ENCODE measurements at regions not wholly inside any gene's neighbourhood (a gene's known extent, or its start where the extent isn't known, plus 50 kb on each side); places are given as distances from the start of the nearest gene placed in this dataset.

- no peaks in the 10 kb centered on the region for H3K27me3 ChIP-seq (ENCODE audit: insufficient read depth, insufficient read length)
- H3K9me3 ChIP-seq (ENCODE audit: insufficient read depth, low read length), result 0 out of 2 replicates have a peak, but pooled peaks cover under 1% of the 10 kb centered on the region
- no peak for DNase-seq (ENCODE audit: low read depth, low spot score)
- no peaks in the 10 kb centered on the region for H3K36me3 ChIP-seq (ENCODE audit: insufficient read depth, insufficient read length, low read length)
- H3K4me1 ChIP-seq (ENCODE audit: insufficient read depth, insufficient read length), result no peaks in the 10 kb centered on the region
- no peak overlapping the region for H3K4me3 ChIP-seq (ENCODE audit: insufficient read length, low read depth)
- H3K9ac ChIP-seq (ENCODE audit: insufficient read length, low read depth), result no peak overlapping the region
- TF ChIP-seq SUZ12 (IDR thresholded peaks at IDR 0.05; ENCODE audit: extremely low read depth, insufficient read depth, insufficient read length) (no peak), YY1 (IDR thresholded peaks at IDR 0.05; ENCODE audit: insufficient read depth, insufficient read length) (no peak), ZNF274 (IDR thresholded peaks at IDR 0.05; ENCODE audit: low read depth, low read length) (no peak)
Observed at GRCh38 chr15:95479308-95479707, 851.2 kb upstream of the NR2F2 start.

GRCh38 chr15:95485367-95485766 lies 845.1 kb upstream of the NR2F2 start:
- no peak overlapping the region for H3K9ac ChIP-seq (ENCODE audit: insufficient read length, low read depth)
- H3K27me3 ChIP-seq (ENCODE audit: insufficient read depth, insufficient read length), result no peaks in the 10 kb centered on the region
- peaks cover 8% of the 10 kb centered on the region; the same call in 1 of the 2 replicates for H3K9me3 ChIP-seq (ENCODE audit: insufficient read depth, low read length)
- H3K4me1 ChIP-seq (ENCODE audit: insufficient read depth, insufficient read length), result no peaks in the 10 kb centered on the region
- no peak for TF ChIP-seq YY1 (IDR thresholded peaks at IDR 0.05; ENCODE audit: insufficient read depth, insufficient read length)
- TF ChIP-seq SUZ12 (IDR thresholded peaks at IDR 0.05; ENCODE audit: extremely low read depth, insufficient read depth, insufficient read length), result no peak
- no peak for TF ChIP-seq ZNF274 (IDR thresholded peaks at IDR 0.05; ENCODE audit: low read depth, low read length)
- no peaks in the 10 kb centered on the region for H3K36me3 ChIP-seq (ENCODE audit: insufficient read depth, insufficient read length, low read length)
- DNase-seq (ENCODE audit: low read depth, low spot score), result no peak
- H3K4me3 ChIP-seq (ENCODE audit: insufficient read length, low read depth), result no peak overlapping the region

- no peaks in the 10 kb centered on the region for H3K36me3 ChIP-seq (ENCODE audit: insufficient read depth, insufficient read length, low read length)
- H3K9me3 ChIP-seq (ENCODE audit: insufficient read depth, low read length), result peaks cover 8% of the 10 kb centered on the region; the same call in 1 of the 2 replicates
- H3K27me3 ChIP-seq (ENCODE audit: insufficient read depth, insufficient read length), result no peaks in the 10 kb centered on the region
- no peaks in the 10 kb centered on the region for H3K4me1 ChIP-seq (ENCODE audit: insufficient read depth, insufficient read length)
- no peak overlapping the region for H3K4me3 ChIP-seq (ENCODE audit: insufficient read length, low read depth)
- H3K9ac ChIP-seq (ENCODE audit: insufficient read length, low read depth), result no peak overlapping the region
- no peak for DNase-seq (ENCODE audit: low read depth, low spot score)
- no peak for TF ChIP-seq SUZ12 (IDR thresholded peaks at IDR 0.05; ENCODE audit: extremely low read depth, insufficient read depth, insufficient read length)
- no peak for TF ChIP-seq YY1 (IDR thresholded peaks at IDR 0.05; ENCODE audit: insufficient read depth, insufficient read length)
- no peak for TF ChIP-seq ZNF274 (IDR thresholded peaks at IDR 0.05; ENCODE audit: low read depth, low read length)
Observed at GRCh38 chr15:95486224-95486623, 844.3 kb upstream of the NR2F2 start.

GRCh38 chr15:95489103-95489502 lies 841.4 kb upstream of the NR2F2 start:
- Histone ChIP-seq H3K9ac (ENCODE audit: insufficient read length, low read depth) (no peak overlapping the region), H3K36me3 (ENCODE audit: insufficient read depth, insufficient read length, low read length) (no peaks in the 10 kb centered on the region), H3K27me3 (ENCODE audit: insufficient read depth, insufficient read length) (no peaks in the 10 kb centered on the region), H3K4me1 (ENCODE audit: insufficient read depth, insufficient read length) (no peaks in the 10 kb centered on the region), H3K4me3 (ENCODE audit: insufficient read length, low read depth) (no peak overlapping the region), H3K9me3 (ENCODE audit: insufficient read depth, low read length) (peaks cover 8% of the 10 kb centered on the region; the same call in 1 of the 2 replicates)
- TF ChIP-seq YY1 (IDR thresholded peaks at IDR 0.05; ENCODE audit: insufficient read depth, insufficient read length) (no peak), SUZ12 (IDR thresholded peaks at IDR 0.05; ENCODE audit: extremely low read depth, insufficient read depth, insufficient read length) (no peak), ZNF274 (IDR thresholded peaks at IDR 0.05; ENCODE audit: low read depth, low read length) (no peak)
- no peak for DNase-seq (ENCODE audit: low read depth, low spot score)

GRCh38 chr15:95492388-95493070 lies 838.0 kb upstream of the NR2F2 start:
- TF ChIP-seq SUZ12 (IDR thresholded peaks at IDR 0.05; ENCODE audit: extremely low read depth, insufficient read depth, insufficient read length) (no peak), ZNF274 (IDR thresholded peaks at IDR 0.05; ENCODE audit: low read depth, low read length) (no peak), YY1 (IDR thresholded peaks at IDR 0.05; ENCODE audit: insufficient read depth, insufficient read length) (no peak)
- no peak for DNase-seq (ENCODE audit: low read depth, low spot score)
- H3K36me3 ChIP-seq (ENCODE audit: insufficient read depth, insufficient read length, low read length), result no peaks in the 10 kb centered on the region
- H3K9ac ChIP-seq (ENCODE audit: insufficient read length, low read depth), result no peak overlapping the region
- H3K4me1 ChIP-seq (ENCODE audit: insufficient read depth, insufficient read length), result no peaks in the 10 kb centered on the region
- H3K27me3 ChIP-seq (ENCODE audit: insufficient read depth, insufficient read length), result no peaks in the 10 kb centered on the region
- no peaks in the 10 kb centered on the region for H3K9me3 ChIP-seq (ENCODE audit: insufficient read depth, low read length)
- no peak overlapping the region for H3K4me3 ChIP-seq (ENCODE audit: insufficient read length, low read depth)

GRCh38 chr15:95494971-95495541 lies 835.4 kb upstream of the NR2F2 start:
- Histone ChIP-seq H3K27me3 (ENCODE audit: insufficient read depth, insufficient read length) (no peaks in the 10 kb centered on the region), H3K4me1 (ENCODE audit: insufficient read depth, insufficient read length) (no peaks in the 10 kb centered on the region), H3K9me3 (ENCODE audit: insufficient read depth, low read length) (no peaks in the 10 kb centered on the region), H3K4me3 (ENCODE audit: insufficient read length, low read depth) (no peak overlapping the region), H3K9ac (ENCODE audit: insufficient read length, low read depth) (no peak overlapping the region), H3K36me3 (ENCODE audit: insufficient read depth, insufficient read length, low read length) (no peaks in the 10 kb centered on the region)
- DNase-seq (ENCODE audit: low read depth, low spot score), result no peak
- no peak for TF ChIP-seq YY1 (IDR thresholded peaks at IDR 0.05; ENCODE audit: insufficient read depth, insufficient read length)
- no peak for TF ChIP-seq ZNF274 (IDR thresholded peaks at IDR 0.05; ENCODE audit: low read depth, low read length)
- no peak for TF ChIP-seq SUZ12 (IDR thresholded peaks at IDR 0.05; ENCODE audit: extremely low read depth, insufficient read depth, insufficient read length)

- Histone ChIP-seq H3K9me3 (ENCODE audit: insufficient read depth, low read length) (no peaks in the 10 kb centered on the region), H3K36me3 (ENCODE audit: insufficient read depth, insufficient read length, low read length) (no peaks in the 10 kb centered on the region), H3K4me3 (ENCODE audit: insufficient read length, low read depth) (no peak overlapping the region), H3K9ac (ENCODE audit: insufficient read length, low read depth) (no peak overlapping the region), H3K4me1 (ENCODE audit: insufficient read depth, insufficient read length) (no peaks in the 10 kb centered on the region), H3K27me3 (ENCODE audit: insufficient read depth, insufficient read length) (no peaks in the 10 kb centered on the region)
- no peak for TF ChIP-seq ZNF274 (IDR thresholded peaks at IDR 0.05; ENCODE audit: low read depth, low read length)
- TF ChIP-seq YY1 (IDR thresholded peaks at IDR 0.05; ENCODE audit: insufficient read depth, insufficient read length), result no peak
- TF ChIP-seq SUZ12 (IDR thresholded peaks at IDR 0.05; ENCODE audit: extremely low read depth, insufficient read depth, insufficient read length), result no peak
- no peak for DNase-seq (ENCODE audit: low read depth, low spot score)
Observed at GRCh38 chr15:95497634-95498033, 832.9 kb upstream of the NR2F2 start.
